ENCODE measurements at regions not wholly inside any gene's neighbourhood (a gene's known extent, or its start where the extent isn't known, plus 50 kb on each side); places are given as distances from the start of the nearest gene placed in this dataset.

DNA sequence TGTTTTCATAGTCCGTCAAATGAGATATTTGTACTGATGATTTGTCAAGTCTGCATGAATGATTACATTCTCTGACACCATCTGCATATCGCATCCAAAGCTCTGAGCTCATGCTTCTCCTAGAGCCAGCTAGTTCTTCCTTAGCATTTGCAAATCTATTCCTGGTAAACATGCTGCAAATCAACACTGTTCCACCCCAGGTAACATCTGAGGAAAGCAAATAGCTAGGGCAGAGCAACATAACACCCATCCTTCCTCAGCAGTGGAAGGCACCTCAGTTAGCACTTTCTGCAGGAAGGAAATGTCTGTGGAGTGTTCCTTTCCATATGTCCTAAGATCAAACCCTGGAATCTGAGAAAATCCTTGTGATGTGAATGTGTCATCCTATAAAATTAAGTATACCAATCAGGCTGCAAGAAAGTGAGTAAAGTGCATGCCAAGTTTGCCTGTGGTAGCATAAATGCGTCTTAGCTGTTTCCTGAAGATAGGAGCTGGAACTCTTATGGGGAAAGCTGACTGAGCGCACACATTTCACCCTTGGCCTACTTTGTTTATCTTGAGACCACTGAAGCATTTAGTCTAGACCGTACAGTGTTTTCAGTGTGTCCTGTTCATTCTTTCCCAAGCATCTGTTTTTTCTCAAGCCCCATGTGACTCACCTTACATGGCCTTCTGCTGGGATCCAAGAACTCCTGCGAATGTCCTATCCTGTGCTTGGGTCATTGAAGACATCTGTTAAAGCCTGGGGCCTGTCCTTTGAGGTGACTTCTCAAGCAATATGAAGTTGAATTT lies 50.9 kb upstream of the STARD4 start:
- TF ChIP-seq, protein P1, sequence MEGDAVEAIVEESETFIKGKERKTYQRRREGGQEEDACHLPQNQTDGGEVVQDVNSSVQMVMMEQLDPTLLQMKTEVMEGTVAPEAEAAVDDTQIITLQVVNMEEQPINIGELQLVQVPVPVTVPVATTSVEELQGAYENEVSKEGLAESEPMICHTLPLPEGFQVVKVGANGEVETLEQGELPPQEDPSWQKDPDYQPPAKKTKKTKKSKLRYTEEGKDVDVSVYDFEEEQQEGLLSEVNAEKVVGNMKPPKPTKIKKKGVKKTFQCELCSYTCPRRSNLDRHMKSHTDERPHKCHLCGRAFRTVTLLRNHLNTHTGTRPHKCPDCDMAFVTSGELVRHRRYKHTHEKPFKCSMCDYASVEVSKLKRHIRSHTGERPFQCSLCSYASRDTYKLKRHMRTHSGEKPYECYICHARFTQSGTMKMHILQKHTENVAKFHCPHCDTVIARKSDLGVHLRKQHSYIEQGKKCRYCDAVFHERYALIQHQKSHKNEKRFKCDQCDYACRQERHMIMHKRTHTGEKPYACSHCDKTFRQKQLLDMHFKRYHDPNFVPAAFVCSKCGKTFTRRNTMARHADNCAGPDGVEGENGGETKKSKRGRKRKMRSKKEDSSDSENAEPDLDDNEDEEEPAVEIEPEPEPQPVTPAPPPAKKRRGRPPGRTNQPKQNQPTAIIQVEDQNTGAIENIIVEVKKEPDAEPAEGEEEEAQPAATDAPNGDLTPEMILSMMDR (IDR thresholded peaks at IDR 0.05; ENCODE audit: low read depth, low read length) = no peak
- DNase-seq (ENCODE audit: low read depth in 2 of 2) = peak; percentile 84 to 98
- H3K4me3 ChIP-seq (replicated peaks in 1 of 2; ENCODE audit: low read depth in 2 of 2, low read length in 2 of 2) = no peak overlapping the region

DNA sequence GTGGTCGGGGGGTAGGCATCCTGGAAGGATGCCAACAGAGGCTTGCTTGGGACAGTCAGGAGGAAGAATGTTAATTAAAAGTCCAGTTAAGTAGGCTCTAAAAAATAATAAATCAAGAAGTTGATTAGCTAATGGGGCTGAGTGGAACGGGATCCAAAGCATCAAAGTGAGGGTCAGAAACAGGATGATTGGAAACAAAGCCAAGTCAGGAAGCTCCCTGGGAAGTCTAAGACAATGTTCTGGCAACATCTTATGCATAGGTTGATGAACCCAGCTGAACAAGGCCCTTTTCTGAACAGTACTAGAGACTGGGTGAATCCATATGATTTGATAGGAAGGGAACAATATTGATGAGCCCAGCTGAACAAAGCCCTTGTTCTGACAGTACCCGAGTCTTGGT lies 50.2 kb upstream of the STARD4 start:
- DNase-seq (ENCODE audit: low read depth in 2 of 2) = peak in 1 of 2 donors; percentile 17
- TF ChIP-seq, protein P1 (IDR thresholded peaks at IDR 0.05; ENCODE audit: low read depth, low read length) = no peak
- no peak overlapping the region for H3K4me3 ChIP-seq (replicated peaks in 1 of 2; ENCODE audit: low read depth in 2 of 2, low read length in 2 of 2)

Measured in cardiac fibroblast (primary cell).